ENCODE measurements at regions not wholly inside any gene's neighbourhood (a gene's known extent, or its start where the extent isn't known, plus 50 kb on each side); places are given as distances from the start of the nearest gene placed in this dataset.

DNA sequence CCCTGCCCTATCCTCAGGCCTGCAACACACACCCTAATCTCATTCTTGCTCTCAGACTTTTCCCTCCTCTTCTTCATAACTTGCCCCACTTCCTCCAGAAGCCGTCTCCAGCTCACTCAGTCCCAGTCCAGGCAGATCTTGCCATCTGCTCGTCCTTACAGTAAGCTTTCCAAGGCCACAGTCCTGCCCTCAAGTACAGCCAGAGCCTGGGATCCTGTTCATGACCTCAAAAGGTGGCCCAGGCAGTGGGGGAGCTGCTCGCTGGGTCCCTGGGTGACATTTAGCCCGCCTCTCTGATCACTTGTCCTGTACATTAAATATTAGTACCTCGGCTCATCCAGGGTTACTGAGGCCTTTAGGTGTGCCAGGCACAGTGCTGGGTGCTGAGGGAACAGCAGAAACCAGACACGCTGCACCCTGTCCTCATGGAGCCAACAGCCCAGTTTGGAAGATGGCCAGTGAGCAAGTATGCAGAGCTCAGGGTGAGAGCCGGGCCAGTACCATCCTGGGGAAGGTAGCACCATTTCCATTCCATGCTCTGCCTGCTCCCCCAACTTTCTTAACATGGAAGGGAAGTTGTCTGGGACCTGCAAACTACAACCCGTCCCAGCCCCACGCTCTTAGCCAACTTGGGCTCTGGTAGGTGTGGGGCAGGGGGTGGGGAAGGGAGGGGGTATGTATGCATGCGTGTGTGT is 100.4 kb downstream of the C5orf15 start:
- H3K9me2 ChIP-seq (ENCODE audit: insufficient read depth, low read length) = no peaks in the 10 kb centered on the region
- no peak overlapping the region for H3K4me3 ChIP-seq (ENCODE audit: low read length)
- TF ChIP-seq TAF1 (IDR thresholded peaks at IDR 0.05; ENCODE audit: low read depth) = no peak
- no peak for TF ChIP-seq SMC3 (conservative IDR thresholded peaks at IDR 0.05; ENCODE audit: poor library complexity)
- no peak for TF ChIP-seq EP300 (conservative IDR thresholded peaks at IDR 0.05; ENCODE audit: poor library complexity, severe bottlenecking)
- H3K4me2 ChIP-seq (ENCODE audit: low read length) = no peak overlapping the region
- H3K27ac ChIP-seq (ENCODE audit: low read length) = no peak overlapping the region
- no peak overlapping the region for H3K9ac ChIP-seq (ENCODE audit: low read length)
- H3F3A ChIP-seq (ENCODE audit: insufficient read depth, low read length, poor library complexity, severe bottlenecking) = no peaks in the 10 kb centered on the region
- no peaks in the 10 kb centered on the region for H3K9me3 ChIP-seq (ENCODE audit: low read length)
- H3K27me3 ChIP-seq (ENCODE audit: insufficient read depth, low read depth, low read length) = no peaks in the 10 kb centered on the region
- no peaks in the 10 kb centered on the region for H3K36me3 ChIP-seq (ENCODE audit: insufficient read depth, low read length)
- no peak overlapping the region for H2AFZ ChIP-seq (ENCODE audit: low read depth, low read length)
- H3K79me2 ChIP-seq (replicated peaks; ENCODE audit: insufficient read depth, low read length) = no peaks in the 10 kb centered on the region
- H4K20me1 ChIP-seq (ENCODE audit: insufficient read depth) = no peaks in the 10 kb centered on the region

DNA sequence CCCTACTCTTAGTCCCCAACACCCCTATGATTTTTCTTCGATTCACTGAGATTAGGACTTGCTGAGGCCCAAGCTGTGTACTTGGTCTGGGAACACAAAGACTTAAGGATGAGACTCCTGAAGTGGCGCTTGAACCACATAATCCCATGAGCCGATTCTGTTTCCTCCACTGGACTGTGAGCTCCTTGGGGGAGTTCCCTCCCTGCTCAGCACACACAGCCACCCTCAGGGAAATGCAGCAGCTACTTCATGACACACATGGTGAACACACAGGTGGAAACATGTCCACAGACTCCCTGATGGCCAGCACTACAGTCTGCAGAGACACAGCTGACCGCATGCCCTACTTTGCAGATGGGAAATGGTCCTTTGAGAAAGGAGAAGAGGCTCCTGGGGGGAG is 101.1 kb downstream of the C5orf15 start:
- Histone ChIP-seq H3K79me2 (replicated peaks; ENCODE audit: insufficient read depth, low read length) (no peaks in the 10 kb centered on the region), H3K36me3 (ENCODE audit: insufficient read depth, low read length) (no peaks in the 10 kb centered on the region), H2AFZ (ENCODE audit: low read depth, low read length) (no peak overlapping the region), H3K4me2 (ENCODE audit: low read length) (no peak overlapping the region), H3K4me3 (ENCODE audit: low read length) (no peak overlapping the region), H3F3A (ENCODE audit: insufficient read depth, low read length, poor library complexity, severe bottlenecking) (no peaks in the 10 kb centered on the region), H3K27ac (ENCODE audit: low read length) (no peak overlapping the region), H3K9ac (ENCODE audit: low read length) (no peak overlapping the region), H3K9me3 (ENCODE audit: low read length) (no peaks in the 10 kb centered on the region), H4K20me1 (ENCODE audit: insufficient read depth) (no peaks in the 10 kb centered on the region), H3K27me3 (ENCODE audit: insufficient read depth, low read depth, low read length) (no peaks in the 10 kb centered on the region), H3K9me2 (ENCODE audit: insufficient read depth, low read length) (no peaks in the 10 kb centered on the region)
- TF ChIP-seq, protein P1, sequence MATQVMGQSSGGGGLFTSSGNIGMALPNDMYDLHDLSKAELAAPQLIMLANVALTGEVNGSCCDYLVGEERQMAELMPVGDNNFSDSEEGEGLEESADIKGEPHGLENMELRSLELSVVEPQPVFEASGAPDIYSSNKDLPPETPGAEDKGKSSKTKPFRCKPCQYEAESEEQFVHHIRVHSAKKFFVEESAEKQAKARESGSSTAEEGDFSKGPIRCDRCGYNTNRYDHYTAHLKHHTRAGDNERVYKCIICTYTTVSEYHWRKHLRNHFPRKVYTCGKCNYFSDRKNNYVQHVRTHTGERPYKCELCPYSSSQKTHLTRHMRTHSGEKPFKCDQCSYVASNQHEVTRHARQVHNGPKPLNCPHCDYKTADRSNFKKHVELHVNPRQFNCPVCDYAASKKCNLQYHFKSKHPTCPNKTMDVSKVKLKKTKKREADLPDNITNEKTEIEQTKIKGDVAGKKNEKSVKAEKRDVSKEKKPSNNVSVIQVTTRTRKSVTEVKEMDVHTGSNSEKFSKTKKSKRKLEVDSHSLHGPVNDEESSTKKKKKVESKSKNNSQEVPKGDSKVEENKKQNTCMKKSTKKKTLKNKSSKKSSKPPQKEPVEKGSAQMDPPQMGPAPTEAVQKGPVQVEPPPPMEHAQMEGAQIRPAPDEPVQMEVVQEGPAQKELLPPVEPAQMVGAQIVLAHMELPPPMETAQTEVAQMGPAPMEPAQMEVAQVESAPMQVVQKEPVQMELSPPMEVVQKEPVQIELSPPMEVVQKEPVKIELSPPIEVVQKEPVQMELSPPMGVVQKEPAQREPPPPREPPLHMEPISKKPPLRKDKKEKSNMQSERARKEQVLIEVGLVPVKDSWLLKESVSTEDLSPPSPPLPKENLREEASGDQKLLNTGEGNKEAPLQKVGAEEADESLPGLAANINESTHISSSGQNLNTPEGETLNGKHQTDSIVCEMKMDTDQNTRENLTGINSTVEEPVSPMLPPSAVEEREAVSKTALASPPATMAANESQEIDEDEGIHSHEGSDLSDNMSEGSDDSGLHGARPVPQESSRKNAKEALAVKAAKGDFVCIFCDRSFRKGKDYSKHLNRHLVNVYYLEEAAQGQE (IDR thresholded peaks at IDR 0.05; ENCODE audit: borderline replicate concordance) = no peak
- no peak for TF ChIP-seq TAF1 (IDR thresholded peaks at IDR 0.05; ENCODE audit: low read depth)
- no peak for TF ChIP-seq SMC3 (conservative IDR thresholded peaks at IDR 0.05; ENCODE audit: poor library complexity)
- TF ChIP-seq EZH2 (IDR thresholded peaks at IDR 0.05; ENCODE audit: borderline replicate concordance, insufficient read depth, low read length, poor library complexity, severe bottlenecking) = no peak
- TF ChIP-seq RAD21 (conservative IDR thresholded peaks at IDR 0.05) = no peak
- TF ChIP-seq CTCF (IDR thresholded peaks at IDR 0.05; ENCODE audit: poor library complexity, severe bottlenecking) = no peak
- TF ChIP-seq EP300 (conservative IDR thresholded peaks at IDR 0.05; ENCODE audit: poor library complexity, severe bottlenecking) = no peak
- no peak for TF ChIP-seq MXI1 (conservative IDR thresholded peaks at IDR 0.05; ENCODE audit: poor library complexity, severe bottlenecking)
- no peak for TF ChIP-seq POLR2AphosphoS5 (IDR thresholded peaks at IDR 0.05)

All from neural cell (in vitro differentiated cells).